CD14-positive monocyte (primary cell): ENCODE measurements at regions not wholly inside any gene's neighbourhood (a gene's known extent, or its start where the extent isn't known, plus 50 kb on each side); places are given as distances from the start of the nearest gene placed in this dataset.
A peak's percentile ranks its signal among the peaks of the same experiment; 100 is the strongest.

Source experiments
- DNase-seq, 3 donors: peaks; one replicate each; pipeline ENCODE4 v3.0.0-alpha.2; 2011 to 2022
- H2AFZ ChIP-seq: 2 replicates; pipeline ENCODE4 v1.6.0; 2012; ENCODE audit warnings: mild to moderate bottlenecking, low read depth, low read length, inconsistent platforms; ENCODE audit not compliant: insufficient read depth, poor library complexity, severe bottlenecking
- H3K27ac ChIP-seq, 2 donors: 1 replicate in 1 of 2; 2 replicates in 1 of 2; pipeline ENCODE4 v1.5.1; 2012 to 2013; ENCODE audit warnings: low read length in 2 of 2, control low read depth in 1 of 2, inconsistent platforms in 1 of 2, low read depth in 1 of 2, mild to moderate bottlenecking in 1 of 2
- H3K27me3 ChIP-seq, 2 donors: one replicate each; pipeline versions ENCODE4 v1.6.0 to v1.6.1; 2011 to 2013; ENCODE audit warnings: low read length in 2 of 2; ENCODE audit not compliant: control insufficient read depth in 2 of 2, insufficient read depth in 2 of 2
- H3K36me3 ChIP-seq, 2 donors: replicated peaks in 1 of 2; 1 replicate in 1 of 2; 2 replicates in 1 of 2; pipeline versions ENCODE4 v1.5.1 to v1.6.1; 2012 to 2013; ENCODE audit warnings: low read length in 2 of 2, control low read depth in 1 of 2, inconsistent platforms in 1 of 2, mild to moderate bottlenecking in 1 of 2; ENCODE audit not compliant: insufficient read depth in 2 of 2, control insufficient read depth in 1 of 2
- H3K4me1 ChIP-seq, 2 donors: 1 replicate in 1 of 2; 2 replicates in 1 of 2; pipeline versions ENCODE4 v1.5.1 to v1.6.1; 2012 to 2013; ENCODE audit warnings: low read length in 2 of 2, control low read depth in 1 of 2, inconsistent platforms in 1 of 2, mild to moderate bottlenecking in 1 of 2, moderate library complexity in 1 of 2; ENCODE audit not compliant: insufficient read depth in 2 of 2, control insufficient read depth in 1 of 2
- H3K4me2 ChIP-seq: replicated peaks from 2 replicates; pipeline ENCODE3; 2012; ENCODE audit warnings: low read length, moderate library complexity, mild to moderate bottlenecking; ENCODE audit not compliant: poor library complexity, severe bottlenecking; ENCODE audit errors: extremely low read depth
- H3K4me3 ChIP-seq, 3 experiments: fragments of 200-600 bp in 1 of 3; sonication (generic) in 1 of 3; replicated peaks in 1 of 3; 1 replicate in 2 of 3; 2 replicates in 1 of 3; pipeline ENCODE4 v1.5.1; 2011 to 2013; ENCODE audit warnings: low read length in 3 of 3, mild to moderate bottlenecking in 3 of 3, control low read depth in 2 of 3, low read depth in 2 of 3, inconsistent platforms in 1 of 3, moderate library complexity in 1 of 3
- H3K79me2 ChIP-seq: 2 replicates; pipeline ENCODE4 v1.6.0; 2012; ENCODE audit warnings: mild to moderate bottlenecking, control low read depth, inconsistent platforms, low read length, moderate library complexity; ENCODE audit not compliant: insufficient read depth
- H3K9ac ChIP-seq: 2 replicates; pipeline ENCODE4 v1.6.0; 2017; ENCODE audit warnings: low read length, mild to moderate bottlenecking; ENCODE audit not compliant: insufficient read depth, poor library complexity, severe bottlenecking
- H3K9me3 ChIP-seq, 2 donors: replicated peaks in 1 of 2; 1 replicate in 1 of 2; 2 replicates in 1 of 2; pipeline versions ENCODE4 v1.5.1 to v1.6.1; 2012 to 2013; ENCODE audit warnings: low read length in 2 of 2, control low read depth in 1 of 2; ENCODE audit not compliant: control insufficient read depth in 1 of 2, insufficient read depth in 1 of 2
- H4K20me1 ChIP-seq: 2 replicates; pipeline ENCODE4 v1.6.0; 2012; ENCODE audit warnings: mild to moderate bottlenecking, low read length, control low read depth, moderate library complexity; ENCODE audit not compliant: insufficient read depth
- H3K27ac Mint-ChIP-seq, 7 donors: one replicate each; pipeline ENCODE4 v1.8.0; 2020; ENCODE audit warnings: mild to moderate bottlenecking in 7 of 7, mixed read lengths in 7 of 7, moderate library complexity in 6 of 7, inconsistent platforms in 2 of 7
- H3K27me3 Mint-ChIP-seq, 3 donors: one replicate each; pipeline ENCODE4 v1.8.0; 2021 to 2022; ENCODE audit warnings: low read depth in 3 of 3, mild to moderate bottlenecking in 3 of 3, mixed read lengths in 3 of 3, moderate library complexity in 3 of 3, inconsistent platforms in 1 of 3
- H3K36me3 Mint-ChIP-seq, 2 donors: one replicate each; pipeline ENCODE4 v1.8.0; 2020; ENCODE audit warnings: mixed read lengths in 2 of 2, inconsistent platforms in 1 of 2, mild to moderate bottlenecking in 1 of 2
- H3K4me1 Mint-ChIP-seq: one replicate; pipeline ENCODE4 v1.8.0; 2020; ENCODE audit warnings: mild to moderate bottlenecking, mixed read lengths
- H3K4me3 Mint-ChIP-seq, 2 donors: one replicate each; pipeline ENCODE4 v1.8.0; 2020; ENCODE audit warnings: mild to moderate bottlenecking in 2 of 2, mixed read lengths in 2 of 2, moderate library complexity in 1 of 2
- H3K9me3 Mint-ChIP-seq, 7 donors: one replicate each; pipeline ENCODE4 v1.8.0; 2020 to 2022; ENCODE audit warnings: mixed read lengths in 7 of 7, mild to moderate bottlenecking in 6 of 7, moderate library complexity in 6 of 7, inconsistent platforms in 2 of 7
- CTCF ChIP-seq: fragments of 200-600 bp; IDR thresholded peaks from one replicate; pipeline ENCODE4 v1.8.0; 2022; ENCODE audit warnings: antibody characterized with exemption, mild to moderate bottlenecking
- WGBS: methylation state at CpG from one replicate; pipeline ENCODE4 v1.1.5; 2013; ENCODE audit warnings: missing lambda C conversion rate; ENCODE audit not compliant: insufficient coverage; 5-methylcytosine and 5-hydroxymethylcytosine counted together
- intact Hi-C, 2 donors: fragments of 100-400 bp; cut with micrococcal nuclease; formaldehyde crosslinking; loops; one replicate each; pipeline versions ENCODE4 v1.15.0 to v1.15.1; 2023

- H3K9me3 ChIP-seq: no peaks in the 10 kb centered on the region
- H3K27me3 ChIP-seq: no peaks in the 10 kb centered on the region
- no peak overlapping the region for H2AFZ ChIP-seq
- no peaks in the 10 kb centered on the region for H4K20me1 ChIP-seq
- no CpG with 5 or more reads among the region's 1 CpG for WGBS
- peak overlapping the region in 1 of 2 donors; percentile 67 for H3K27ac ChIP-seq
- H3K9me3 Mint-ChIP-seq: peaks cover 0 to 3% (median 0%) of the 10 kb centered on the region in 7 donors
- DNase-seq: no peak
- no peak overlapping the region for H3K27ac Mint-ChIP-seq
- no peak overlapping the region for H3K4me3 Mint-ChIP-seq
- H3K9ac ChIP-seq: no peak overlapping the region
- H3K27me3 Mint-ChIP-seq: peaks cover 0 to 2% (median 1%) of the 10 kb centered on the region in 3 donors
- no peak overlapping the region for H3K4me3 ChIP-seq
- TF ChIP-seq CTCF: no peak
- peaks cover 33 to 35% of the 10 kb centered on the region in 2 donors for H3K4me1 ChIP-seq
- peaks cover 39% of the 10 kb centered on the region for H3K4me1 Mint-ChIP-seq
- H3K4me2 ChIP-seq: no peak overlapping the region
- H3K79me2 ChIP-seq: no peaks in the 10 kb centered on the region
- peaks cover 41 to 60% of the 10 kb centered on the region in 2 donors for H3K36me3 ChIP-seq
- intact Hi-C loops: no loop called here
- H3K36me3 Mint-ChIP-seq: peaks cover 59 to 70% of the 10 kb centered on the region in 2 donors
Observed at GRCh38 chr1:184822267-184822666, 67.6 kb upstream of the EDEM3 start.

GRCh38 chr1:184821658-184822057, 67.0 kb upstream of the EDEM3 start:
- Histone ChIP-seq H3K4me2 (no peak overlapping the region), H4K20me1 (no peaks in the 10 kb centered on the region), H3K27ac (peak overlapping the region in 1 of 2 donors; percentile 20), H3K27me3 (no peaks in the 10 kb centered on the region), H3K9me3 (no peaks in the 10 kb centered on the region), H3K4me3 (no peak overlapping the region), H3K4me1 (peaks cover 33 to 35% of the 10 kb centered on the region in 2 donors), H3K79me2 (no peaks in the 10 kb centered on the region), H2AFZ (no peak overlapping the region), H3K36me3 (peaks cover 41 to 61% of the 10 kb centered on the region in 2 donors), H3K9ac (no peak overlapping the region)
- 100% methylated on average over 2 of the region's 4 CpGs for whole genome bisulfite sequencing
- peaks cover 0 to 2% (median 1%) of the 10 kb centered on the region in 3 donors for H3K27me3 Mint-ChIP-seq
- no peak for TF ChIP-seq CTCF
- DNase-seq: no peak
- peaks cover 38% of the 10 kb centered on the region for H3K4me1 Mint-ChIP-seq
- H3K36me3 Mint-ChIP-seq: peaks cover 63 to 70% of the 10 kb centered on the region in 2 donors
- no peak overlapping the region for H3K4me3 Mint-ChIP-seq
- H3K27ac Mint-ChIP-seq: peak overlapping the region in 1 of 7 donors; percentile 64
- intact Hi-C loops: no loop called here
- H3K9me3 Mint-ChIP-seq: peaks cover 0 to 3% (median 1%) of the 10 kb centered on the region in 7 donors
